ENCODE measurements at regions not wholly inside any gene's neighbourhood (a gene's known extent, or its start where the extent isn't known, plus 50 kb on each side); places are given as distances from the start of the nearest gene placed in this dataset.

DNA sequence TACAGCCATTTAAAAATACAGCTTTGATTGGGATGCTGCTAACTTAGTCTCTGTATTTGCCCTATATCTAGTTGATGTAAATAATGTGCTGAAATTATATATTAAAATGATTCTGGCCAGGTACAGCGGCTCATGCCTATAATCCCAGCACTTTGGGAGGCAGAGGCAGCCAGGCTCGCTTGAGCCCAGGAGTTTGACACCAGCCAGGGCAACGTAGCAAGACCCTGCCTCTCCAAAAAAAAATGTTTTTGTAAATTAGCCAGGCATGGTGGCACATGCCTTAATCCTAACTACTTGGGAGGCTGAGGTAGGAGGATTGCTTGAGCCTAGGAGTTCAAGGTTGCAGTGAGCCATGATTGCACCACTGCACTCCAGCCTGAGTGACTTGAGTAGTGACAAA, 143.8 kb upstream of the CELF2 start:
- Mint-ChIP-seq H3K4me1 (peaks cover 52% of the 10 kb centered on the region), H3K36me3 (ENCODE audit: low read depth) (no peaks in the 10 kb centered on the region), H3K9me3 (no peaks in the 10 kb centered on the region), H3K27me3 (ENCODE audit: low read depth, poor library complexity) (peaks cover 28% of the 10 kb centered on the region), H3K27ac (no peak overlapping the region), H3K4me3 (no peak overlapping the region)
- TF ChIP-seq, protein P1, sequence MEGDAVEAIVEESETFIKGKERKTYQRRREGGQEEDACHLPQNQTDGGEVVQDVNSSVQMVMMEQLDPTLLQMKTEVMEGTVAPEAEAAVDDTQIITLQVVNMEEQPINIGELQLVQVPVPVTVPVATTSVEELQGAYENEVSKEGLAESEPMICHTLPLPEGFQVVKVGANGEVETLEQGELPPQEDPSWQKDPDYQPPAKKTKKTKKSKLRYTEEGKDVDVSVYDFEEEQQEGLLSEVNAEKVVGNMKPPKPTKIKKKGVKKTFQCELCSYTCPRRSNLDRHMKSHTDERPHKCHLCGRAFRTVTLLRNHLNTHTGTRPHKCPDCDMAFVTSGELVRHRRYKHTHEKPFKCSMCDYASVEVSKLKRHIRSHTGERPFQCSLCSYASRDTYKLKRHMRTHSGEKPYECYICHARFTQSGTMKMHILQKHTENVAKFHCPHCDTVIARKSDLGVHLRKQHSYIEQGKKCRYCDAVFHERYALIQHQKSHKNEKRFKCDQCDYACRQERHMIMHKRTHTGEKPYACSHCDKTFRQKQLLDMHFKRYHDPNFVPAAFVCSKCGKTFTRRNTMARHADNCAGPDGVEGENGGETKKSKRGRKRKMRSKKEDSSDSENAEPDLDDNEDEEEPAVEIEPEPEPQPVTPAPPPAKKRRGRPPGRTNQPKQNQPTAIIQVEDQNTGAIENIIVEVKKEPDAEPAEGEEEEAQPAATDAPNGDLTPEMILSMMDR (IDR thresholded peaks at IDR 0.05) = no peak
- no peak for DNase-seq

DNA sequence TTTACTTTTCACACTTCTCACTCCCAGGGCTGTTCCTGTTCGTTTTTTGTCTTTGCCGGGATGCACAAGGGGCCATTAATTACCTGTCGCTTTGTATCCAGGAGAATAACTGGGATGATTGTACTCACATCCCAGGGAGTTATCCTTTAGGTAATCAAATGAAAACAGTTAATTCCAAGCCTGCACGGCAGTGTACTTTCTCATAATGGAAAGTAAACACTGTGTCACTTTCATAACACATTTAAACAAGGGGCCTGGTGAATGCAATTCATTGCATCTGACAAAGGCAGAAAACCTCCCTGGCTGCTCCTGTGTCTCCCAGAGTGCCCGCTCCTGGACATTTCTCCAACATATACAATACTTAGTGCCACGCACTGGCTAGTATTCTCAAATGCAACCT, 138.7 kb upstream of the CELF2 start:
- Mint-ChIP-seq H3K27ac (no peak overlapping the region), H3K27me3 (ENCODE audit: low read depth, poor library complexity) (peaks cover 20% of the 10 kb centered on the region), H3K4me1 (peaks cover 14% of the 10 kb centered on the region), H3K36me3 (ENCODE audit: low read depth) (no peaks in the 10 kb centered on the region), H3K9me3 (peaks cover 6% of the 10 kb centered on the region), H3K4me3 (no peak overlapping the region)
- DNase-seq = no peak
- TF ChIP-seq, protein P1 (IDR thresholded peaks at IDR 0.05) = no peak

DNA sequence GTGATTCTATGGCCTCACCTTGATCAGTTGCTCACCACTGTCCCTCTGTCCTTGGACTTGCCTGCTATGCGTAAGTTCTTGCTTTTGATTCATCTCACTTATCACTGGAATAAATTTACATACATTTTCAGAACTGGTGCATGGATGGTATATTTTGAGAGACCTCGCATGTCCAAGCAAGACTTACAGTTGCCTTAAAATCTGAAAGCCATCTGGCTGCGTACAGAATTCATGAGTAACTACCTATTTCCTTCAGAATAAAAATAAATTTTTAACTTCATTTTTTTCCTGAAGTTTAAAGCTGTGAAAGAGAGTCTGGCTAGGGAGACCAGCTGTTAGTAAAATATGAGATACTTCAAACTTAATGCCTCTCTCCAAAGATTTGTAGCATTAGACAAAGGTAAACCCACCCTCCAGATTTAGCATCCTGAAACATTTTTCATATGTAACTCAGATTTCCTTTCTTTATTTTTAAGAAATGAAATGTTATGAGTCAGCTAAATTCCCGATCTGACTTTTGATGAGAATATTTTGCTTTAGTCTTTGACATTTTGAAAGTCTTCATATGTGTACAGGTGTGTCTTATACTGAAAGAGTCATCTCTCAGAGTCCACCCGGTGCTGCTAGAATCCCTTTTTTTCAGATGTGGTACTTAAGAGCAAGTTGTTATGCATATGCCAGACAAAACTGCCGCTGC, 136.4 kb upstream of the CELF2 start:
- Mint-ChIP-seq H3K27me3 (ENCODE audit: low read depth, poor library complexity) (peaks cover 22% of the 10 kb centered on the region), H3K36me3 (ENCODE audit: low read depth) (peaks cover 5% of the 10 kb centered on the region), H3K4me1 (peaks cover 14% of the 10 kb centered on the region), H3K27ac (no peak overlapping the region), H3K4me3 (no peak overlapping the region), H3K9me3 (peaks cover 27% of the 10 kb centered on the region)
- TF ChIP-seq, protein P1 (IDR thresholded peaks at IDR 0.05) = no peak
- no peak for DNase-seq

DNA sequence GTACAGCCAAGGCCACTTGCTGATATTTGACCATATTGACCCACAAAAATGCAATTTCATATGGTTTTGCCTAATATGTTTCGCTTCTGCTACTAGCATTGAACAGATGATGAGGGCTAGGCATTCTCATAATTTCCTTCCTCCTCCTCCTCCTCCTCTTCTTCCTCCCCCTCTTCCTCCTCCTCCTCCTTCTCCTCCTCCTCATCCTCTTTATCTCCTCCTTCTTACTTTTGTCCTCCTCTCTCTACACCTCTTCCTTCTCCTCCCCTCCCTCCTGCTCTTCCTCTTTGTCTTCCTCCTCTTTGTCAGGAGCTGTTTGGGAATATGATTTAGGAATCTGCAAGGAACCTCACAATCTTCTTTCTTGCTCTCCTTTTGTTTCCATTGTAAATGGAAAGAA, 133.9 kb upstream of the CELF2 start:
- Mint-ChIP-seq H3K9me3 (peaks cover 27% of the 10 kb centered on the region), H3K27ac (no peak overlapping the region), H3K36me3 (ENCODE audit: low read depth) (peaks cover 5% of the 10 kb centered on the region), H3K27me3 (ENCODE audit: low read depth, poor library complexity) (peaks cover 26% of the 10 kb centered on the region), H3K4me3 (no peak overlapping the region), H3K4me1 (peaks cover 32% of the 10 kb centered on the region)
- TF ChIP-seq, protein P1 (IDR thresholded peaks at IDR 0.05) = no peak
- DNase-seq = no peak

DNA sequence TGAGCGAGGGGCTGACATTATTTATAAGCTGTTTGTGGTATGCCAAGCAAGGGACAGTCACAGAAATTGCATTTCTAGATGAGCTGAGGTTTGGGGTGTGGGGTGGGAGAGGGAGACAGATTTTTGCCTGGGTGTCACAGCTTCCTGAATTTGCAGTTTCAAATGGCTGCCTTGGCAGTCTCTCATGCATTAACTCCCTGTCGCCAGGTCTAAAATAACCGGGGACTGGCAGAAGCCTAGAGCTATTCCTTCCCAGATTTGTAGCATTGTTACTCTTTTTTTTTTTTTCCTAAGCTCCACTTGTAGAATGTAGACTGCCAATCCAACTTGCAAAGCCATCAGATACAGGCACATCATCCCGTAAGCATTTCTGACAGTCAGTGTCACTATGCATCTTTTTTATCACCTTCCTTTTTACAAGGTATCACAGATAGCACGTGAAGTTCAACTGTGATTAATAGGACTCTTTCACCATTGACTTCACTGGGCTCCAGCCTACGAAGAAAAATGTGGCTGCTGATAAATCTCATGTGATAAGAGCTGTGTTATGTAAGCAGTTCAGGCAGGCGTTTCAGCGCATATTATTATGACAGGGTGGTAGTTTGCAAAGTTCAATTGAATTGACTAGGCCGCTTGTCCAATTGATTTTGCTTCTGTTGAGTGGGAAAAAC, 130.7 kb upstream of the CELF2 start:
- no peak for DNase-seq
- TF ChIP-seq, protein P1 (IDR thresholded peaks at IDR 0.05) = no peak
- H3K4me1 Mint-ChIP-seq = peaks cover 39% of the 10 kb centered on the region
- peaks cover 27% of the 10 kb centered on the region for H3K9me3 Mint-ChIP-seq
- H3K4me3 Mint-ChIP-seq = no peak overlapping the region
- H3K27ac Mint-ChIP-seq = no peak overlapping the region
- peaks cover 47% of the 10 kb centered on the region for H3K27me3 Mint-ChIP-seq (ENCODE audit: low read depth, poor library complexity)
- H3K36me3 Mint-ChIP-seq (ENCODE audit: low read depth) = peaks cover 5% of the 10 kb centered on the region

Data from nephron progenitor cell (in vitro differentiated cells).